ENCODE measurements at regions not wholly inside any gene's neighbourhood (a gene's known extent, or its start where the extent isn't known, plus 50 kb on each side); places are given as distances from the start of the nearest gene placed in this dataset.

- DNase-seq (ENCODE audit: low read depth in 4 of 4, low spot score in 3 of 4), result no peak
These were observed 1949.0 kb upstream of the WWC1 start for GRCh38 chr5:166342402-166342801.

DNA sequence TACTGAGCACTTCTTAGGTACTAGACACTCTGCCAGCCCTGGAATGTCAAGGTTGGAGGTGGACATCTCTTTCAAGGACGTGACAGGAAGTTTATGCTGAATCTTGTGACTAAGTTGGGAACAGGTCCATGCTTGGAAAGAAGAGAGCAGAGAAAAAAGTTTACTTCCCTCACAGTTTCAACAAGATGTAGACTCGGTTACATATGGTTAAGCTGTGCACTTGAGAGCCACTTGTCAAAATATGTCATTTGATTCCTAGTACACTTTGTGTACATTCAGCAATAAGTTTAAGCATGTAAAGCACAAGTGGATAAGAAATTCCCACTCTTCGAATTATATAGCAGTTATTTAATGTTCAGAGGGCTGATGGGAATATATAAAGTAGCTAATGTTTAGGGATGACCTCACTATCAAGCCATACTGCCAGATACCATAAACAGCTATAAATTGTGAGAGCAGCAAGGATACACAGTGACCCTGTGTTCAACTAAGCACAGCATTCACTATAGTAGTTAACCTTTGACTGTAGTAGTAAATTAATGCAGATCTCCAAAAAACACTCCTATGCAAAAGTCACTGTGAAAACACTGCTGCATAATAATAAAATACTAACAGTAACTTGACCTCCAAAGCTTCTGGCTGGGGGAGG is 1944.6 kb upstream of the WWC1 start:
- peak; percentile 35 to 75 (median 55) for DNase-seq (ENCODE audit: low read depth in 4 of 4, low spot score in 3 of 4)

GRCh38 chr5:166349046-166349445 is 1942.4 kb upstream of the WWC1 start:
- no peak for DNase-seq (ENCODE audit: low read depth in 4 of 4, low spot score in 3 of 4)

DNA sequence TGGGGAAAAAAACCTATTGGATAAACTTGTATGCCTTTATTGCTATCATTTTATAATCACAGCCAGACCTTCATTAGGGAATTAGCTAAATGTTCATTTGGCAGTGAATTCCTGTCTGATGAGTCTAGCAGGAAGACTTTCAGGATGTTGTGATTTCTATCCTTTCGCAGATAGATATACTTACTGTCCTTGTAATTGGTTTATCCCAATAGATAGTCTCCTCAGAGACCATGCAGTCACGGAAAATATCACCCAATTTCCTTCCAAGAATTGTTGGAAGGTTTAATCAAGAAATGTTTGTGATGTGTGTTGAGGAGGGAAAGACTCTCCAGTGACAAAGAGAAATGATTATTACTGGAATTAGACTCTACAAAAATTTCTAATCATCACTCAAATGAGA is 1937.9 kb upstream of the WWC1 start:
- DNase-seq (ENCODE audit: low read depth in 4 of 4, low spot score in 3 of 4), result no peak

GRCh38 chr5:166354332-166354731 is 1937.1 kb upstream of the WWC1 start:
- DNase-seq (ENCODE audit: low read depth in 4 of 4, low spot score in 3 of 4), result no peak

- no peak for DNase-seq (ENCODE audit: low read depth in 4 of 4, low spot score in 3 of 4)
These were observed 1935.3 kb upstream of the WWC1 start for GRCh38 chr5:166356096-166356495.

DNA sequence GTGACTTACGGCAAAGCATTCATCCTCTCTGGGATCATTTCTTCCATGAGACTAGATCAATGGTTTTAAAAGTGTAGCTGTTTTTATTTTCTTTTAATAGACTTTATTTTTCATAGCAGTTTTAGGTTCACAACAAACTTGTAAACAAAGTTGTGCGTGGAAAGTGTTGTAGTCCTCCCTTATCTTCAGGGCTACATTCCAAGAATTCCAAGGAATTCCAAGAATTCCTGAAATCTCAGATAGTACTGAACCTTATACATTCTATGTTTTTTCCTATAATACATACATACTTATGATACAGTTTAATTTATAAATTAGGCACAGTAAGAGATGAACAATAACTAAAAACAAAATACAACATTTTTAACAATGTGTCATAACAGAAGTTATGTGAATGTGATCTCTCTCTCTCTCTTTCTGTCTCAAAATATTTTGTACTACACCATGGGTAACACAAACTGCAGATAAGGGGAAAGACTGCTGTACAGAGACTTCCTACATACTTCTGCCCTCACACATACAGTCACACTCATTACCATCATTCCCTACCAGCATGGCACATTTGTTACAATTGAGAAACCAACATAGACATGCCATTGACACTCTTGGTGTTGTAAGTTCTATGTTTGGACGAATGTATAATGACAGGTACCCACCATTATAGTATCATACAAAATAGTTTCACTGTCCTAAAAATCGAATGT is 1933.2 kb upstream of the WWC1 start:
- no peak for DNase-seq (ENCODE audit: low read depth in 4 of 4, low spot score in 3 of 4)

GRCh38 chr5:166363087-166363760 is 1928.2 kb upstream of the WWC1 start:
- no peak for DNase-seq (ENCODE audit: low read depth in 4 of 4, low spot score in 3 of 4)

GRCh38 chr5:166365164-166365563 is 1926.3 kb upstream of the WWC1 start:
- DNase-seq (ENCODE audit: low read depth in 4 of 4, low spot score in 3 of 4), result no peak

- no peak for DNase-seq (ENCODE audit: low read depth in 4 of 4, low spot score in 3 of 4)
These were observed 1924.1 kb upstream of the WWC1 start for GRCh38 chr5:166367391-166367790.

DNA sequence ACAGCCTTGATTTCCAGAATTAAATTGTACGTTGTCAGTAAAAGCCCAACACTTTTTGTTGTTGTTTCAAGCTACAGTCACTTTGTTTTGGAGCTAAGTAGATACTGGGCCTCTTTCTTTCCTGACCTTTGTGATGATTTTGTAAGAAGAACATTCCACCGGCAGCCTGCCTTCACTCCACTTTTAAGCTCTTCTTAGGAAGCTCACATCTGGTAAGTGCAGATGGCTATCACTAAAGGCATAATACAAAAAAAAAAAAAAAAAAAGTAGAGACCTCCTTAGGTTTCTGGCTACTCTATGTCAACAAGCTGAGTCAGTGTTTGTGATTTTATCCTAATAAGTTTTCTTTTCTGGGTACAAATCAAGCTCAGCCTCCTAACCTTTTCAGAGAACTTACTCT is 1922.1 kb upstream of the WWC1 start:
- no peak for DNase-seq (ENCODE audit: low read depth in 4 of 4, low spot score in 3 of 4)

DNA sequence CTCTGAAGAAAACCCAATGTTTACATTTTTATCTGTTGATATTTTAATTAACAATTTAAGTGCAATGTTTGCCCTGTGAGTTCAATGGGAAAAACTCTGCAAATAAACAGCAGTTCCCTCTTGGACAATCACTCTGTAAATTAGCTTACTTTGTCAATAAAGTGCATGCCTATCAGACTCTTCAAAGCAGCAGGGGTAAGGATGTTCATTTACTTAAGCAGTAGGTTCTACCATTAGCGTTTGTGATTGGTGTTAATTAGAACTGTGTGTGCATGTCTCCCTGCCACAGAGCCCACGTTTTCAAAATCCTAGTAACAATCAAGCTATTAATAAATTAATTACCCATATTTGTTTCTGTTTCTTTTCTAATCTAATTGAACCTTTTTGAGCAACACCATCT is 1921.6 kb upstream of the WWC1 start:
- no peak for DNase-seq (ENCODE audit: low read depth in 4 of 4, low spot score in 3 of 4)

- DNase-seq (ENCODE audit: low read depth in 4 of 4, low spot score in 3 of 4), result no peak
These were observed 1920.3 kb upstream of the WWC1 start for GRCh38 chr5:166370928-166371690.

- no peak for DNase-seq (ENCODE audit: low read depth in 4 of 4, low spot score in 3 of 4)
These were observed 1917.6 kb upstream of the WWC1 start for GRCh38 chr5:166373817-166374216.

DNA sequence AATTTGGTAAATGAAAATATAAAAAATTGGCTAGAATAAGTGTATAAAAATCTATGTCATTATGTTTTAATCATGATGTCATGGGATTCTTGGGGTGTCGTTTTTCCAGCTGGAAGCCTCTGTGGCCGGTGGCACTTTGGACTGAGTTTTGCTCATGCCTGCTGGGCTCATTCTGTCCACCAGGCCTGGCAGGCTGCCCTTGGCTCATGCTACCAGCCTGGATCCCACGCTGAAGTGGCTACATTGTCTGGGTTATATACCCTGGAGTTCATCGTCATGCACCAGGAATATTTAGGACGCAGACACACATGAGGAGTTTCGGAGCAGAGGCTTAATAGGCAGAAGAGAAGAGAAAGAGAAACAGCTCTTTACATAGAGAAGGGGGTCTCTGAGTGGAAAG is 1913.7 kb upstream of the WWC1 start:
- DNase-seq (ENCODE audit: low read depth in 4 of 4, low spot score in 3 of 4), result no peak

GRCh38 chr5:166379517-166379916 is 1911.9 kb upstream of the WWC1 start:
- DNase-seq (ENCODE audit: low read depth in 4 of 4, low spot score in 3 of 4), result no peak

DNA sequence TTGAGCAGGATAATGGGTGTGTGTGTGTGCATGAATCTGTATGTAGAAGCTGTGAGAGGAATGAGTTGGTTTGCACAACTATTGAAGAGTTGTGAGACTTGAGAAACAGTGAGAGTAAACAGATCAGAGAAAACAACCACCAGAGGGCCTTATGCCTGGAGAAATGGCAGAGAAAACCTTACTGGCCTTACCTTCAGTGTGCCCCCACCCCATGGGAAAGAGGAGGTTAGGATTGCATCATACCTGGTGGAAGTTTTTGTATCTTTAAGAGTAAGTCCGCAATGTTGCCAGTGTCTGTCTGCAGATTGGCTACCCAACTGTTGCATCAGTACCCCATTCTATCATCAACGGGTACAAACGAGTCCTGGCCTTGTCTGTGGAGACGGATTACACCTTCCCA is 1909.4 kb upstream of the WWC1 start:
- DNase-seq (ENCODE audit: low read depth in 4 of 4, low spot score in 3 of 4), result no peak

DNA sequence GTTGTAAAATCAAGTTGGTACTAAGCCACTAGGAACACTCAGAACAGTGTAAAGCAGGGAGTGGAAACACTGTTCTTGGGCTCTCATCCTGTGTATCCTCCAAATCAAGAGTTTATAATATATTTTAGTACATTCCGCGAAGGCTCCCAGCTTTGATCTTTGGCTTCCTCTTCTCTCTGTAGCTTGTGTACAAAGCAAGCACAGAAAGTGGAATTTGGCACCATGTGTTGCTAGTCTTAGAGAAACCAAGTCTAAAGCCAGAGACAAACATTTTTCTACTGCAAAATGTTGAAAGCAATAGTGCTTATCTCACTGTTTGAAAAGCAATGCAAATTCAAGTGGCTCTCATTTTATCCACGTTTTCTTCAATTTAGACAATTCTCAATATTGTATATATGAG is 1893.3 kb upstream of the WWC1 start:
- no peak for DNase-seq (ENCODE audit: low read depth in 4 of 4, low spot score in 3 of 4)

GRCh38 chr5:166399781-166400180 is 1891.7 kb upstream of the WWC1 start:
- peak in 1 of 4 donors; percentile 13 for DNase-seq (ENCODE audit: low read depth in 4 of 4, low spot score in 3 of 4)

- DNase-seq (ENCODE audit: low read depth in 4 of 4, low spot score in 3 of 4), result no peak
These were observed 1890.1 kb upstream of the WWC1 start for GRCh38 chr5:166401391-166401790.

GRCh38 chr5:166412191-166412590 is 1879.3 kb upstream of the WWC1 start:
- DNase-seq (ENCODE audit: low read depth in 4 of 4, low spot score in 3 of 4), result no peak
